Thoracic aorta (tissue), 2 donors: ENCODE measurements at regions not wholly inside any gene's neighbourhood (a gene's known extent, or its start where the extent isn't known, plus 50 kb on each side); places are given as distances from the start of the nearest gene placed in this dataset.

Experiments used
- ATAC-seq: fragments of 150-250 bp; one replicate; pipeline ENCODE4 v1.8.0; 2017; ENCODE audit warnings: low read depth; ENCODE audit not compliant: insufficient number of reproducible peaks, low FRiP score
- DNase-seq: peaks from one replicate; pipeline ENCODE4 v3.0.0-alpha.2; 2020; ENCODE audit warnings: low spot score
- H3K27ac ChIP-seq, 2 donors: fragments of 200-600 bp; sonication (generic); 1 replicate in 1 of 2; 2 replicates in 1 of 2; pipeline ENCODE4 v1.5.1; 2016; ENCODE audit warnings: mild to moderate bottlenecking in 2 of 2, moderate library complexity in 2 of 2
- H3K27me3 ChIP-seq: fragments of 200-600 bp; sonication (generic); replicated peaks from 2 replicates; pipeline ENCODE4 v1.6.0; 2016; ENCODE audit warnings: mild to moderate bottlenecking; ENCODE audit not compliant: insufficient read depth
- H3K36me3 ChIP-seq: fragments of 200-600 bp; sonication (generic); one replicate; pipeline ENCODE4 v1.5.1; 2016
- H3K4me1 ChIP-seq, 2 donors: fragments of 200-600 bp; sonication (generic); 1 replicate in 1 of 2; 2 replicates in 1 of 2; pipeline versions ENCODE4 v1.5.1 to v1.6.0; 2016; ENCODE audit warnings: low read depth in 2 of 2, mild to moderate bottlenecking in 1 of 2; ENCODE audit not compliant: control insufficient read depth in 1 of 2
- H3K4me3 ChIP-seq: fragments of 200-600 bp; sonication (generic); 2 replicates; pipeline ENCODE4 v1.5.1; 2016; ENCODE audit warnings: mild to moderate bottlenecking
- H3K9me3 ChIP-seq: fragments of 200-600 bp; sonication (generic); 2 replicates; pipeline ENCODE4 v1.5.1; 2016
- CTCF ChIP-seq: fragments of 200-600 bp; sonication (generic); IDR thresholded peaks from one replicate; pipeline ENCODE4 v1.5.1; 2019; ENCODE audit warnings: antibody characterized with exemption

- Histone ChIP-seq H3K4me3 (no peak overlapping the region), H3K9me3 (no peaks in the 10 kb centered on the region), H3K27ac (no peak overlapping the region), H3K27me3 (no peaks in the 10 kb centered on the region), H3K4me1 (no peaks in the 10 kb centered on the region), H3K36me3 (no peaks in the 10 kb centered on the region)
- no peak for DNase-seq
- ATAC-seq, result no peak
- TF ChIP-seq CTCF, result no peak
Measured at GRCh38 chr12:107474639-107475539, 210.7 kb upstream of the PWP1 start.

GRCh38 chr12:107475900-107476299 lies 209.7 kb upstream of the PWP1 start:
- Histone ChIP-seq H3K27ac (no peak overlapping the region), H3K4me1 (no peaks in the 10 kb centered on the region), H3K36me3 (no peaks in the 10 kb centered on the region), H3K9me3 (no peaks in the 10 kb centered on the region), H3K27me3 (no peaks in the 10 kb centered on the region), H3K4me3 (no peak overlapping the region)
- no peak for TF ChIP-seq CTCF
- ATAC-seq (no peak), DNase-seq (no peak)

- Histone ChIP-seq H3K27me3 (no peaks in the 10 kb centered on the region), H3K4me1 (no peaks in the 10 kb centered on the region), H3K4me3 (no peak overlapping the region), H3K9me3 (no peaks in the 10 kb centered on the region), H3K36me3 (no peaks in the 10 kb centered on the region), H3K27ac (no peak overlapping the region)
- ATAC-seq (no peak), DNase-seq (no peak)
- TF ChIP-seq CTCF, result no peak
Measured at GRCh38 chr12:107477018-107477417, 208.6 kb upstream of the PWP1 start.

- Histone ChIP-seq H3K4me1 (no peaks in the 10 kb centered on the region), H3K4me3 (no peak overlapping the region), H3K27me3 (no peaks in the 10 kb centered on the region), H3K36me3 (no peaks in the 10 kb centered on the region), H3K9me3 (no peaks in the 10 kb centered on the region), H3K27ac (no peak overlapping the region)
- TF ChIP-seq CTCF, result no peak
- ATAC-seq (no peak), DNase-seq (no peak)
Measured at GRCh38 chr12:107477947-107478610, 207.5 kb upstream of the PWP1 start.

- no peak overlapping the region for H3K27ac ChIP-seq
- no peak for ATAC-seq
- no peaks in the 10 kb centered on the region for H3K36me3 ChIP-seq
- no peaks in the 10 kb centered on the region for H3K9me3 ChIP-seq
- no peak overlapping the region for H3K4me3 ChIP-seq
- H3K4me1 ChIP-seq, result no peaks in the 10 kb centered on the region
- TF ChIP-seq CTCF, result no peak
- H3K27me3 ChIP-seq, result no peaks in the 10 kb centered on the region
- no peak for DNase-seq
Measured at GRCh38 chr12:107478881-107479280, 206.7 kb upstream of the PWP1 start.
